HG03354 (cell line): ENCODE measurements at regions not wholly inside any gene's neighbourhood (a gene's known extent, or its start where the extent isn't known, plus 50 kb on each side); places are given as distances from the start of the nearest gene placed in this dataset.

Source experiments
- ATAC-seq: cut with Tn5 transposase; IDR thresholded peaks from one replicate; pipeline ENCODE4 v1.9.1; 2021; ENCODE audit warnings: mild to moderate bottlenecking; ENCODE audit not compliant: unreplicated experiment, poor library complexity, severe bottlenecking

DNA sequence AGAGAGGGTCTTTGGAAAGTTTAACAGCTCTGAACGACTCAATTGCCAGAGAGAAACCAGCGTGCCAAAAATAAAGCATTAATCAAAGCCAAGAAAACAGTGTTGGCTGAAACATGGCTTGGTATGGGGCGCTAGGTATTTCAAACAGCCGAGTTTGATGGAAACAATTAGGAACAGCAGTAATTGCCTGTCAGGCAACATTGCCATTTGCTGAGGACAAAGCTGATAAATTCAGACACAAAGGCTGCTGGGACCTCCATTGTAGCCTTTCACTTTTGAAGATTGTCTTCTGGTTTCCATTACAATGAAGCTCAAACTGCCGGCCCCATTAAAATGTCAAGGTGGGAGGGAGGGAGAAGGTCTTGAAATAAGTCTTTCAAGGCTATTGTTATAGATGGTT is 125.4 kb upstream of the SPDL1 start:
- no peak for ATAC-seq

DNA sequence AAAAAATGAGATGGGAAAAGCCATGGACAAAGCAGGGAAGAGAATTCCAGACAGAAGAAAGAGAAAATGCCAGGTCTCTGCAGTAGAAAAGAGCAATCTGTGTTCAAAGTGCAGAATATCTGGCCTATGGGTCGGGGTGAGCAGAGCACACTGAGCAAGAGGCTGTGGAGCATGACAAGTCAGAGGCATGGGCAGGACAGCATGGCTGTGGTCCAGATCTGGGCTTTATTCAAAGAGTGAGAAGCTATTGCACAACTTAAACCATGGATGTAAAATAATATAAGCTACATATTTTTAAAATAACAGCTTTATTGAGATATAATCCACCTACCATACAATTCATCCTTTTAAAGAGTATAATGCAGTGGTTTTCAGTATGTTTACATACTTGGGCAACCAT is 133.1 kb upstream of the SPDL1 start:
- no peak for ATAC-seq

- ATAC-seq: no peak
Measured at GRCh38 chr5:169448826-169449225, 134.7 kb upstream of the SPDL1 start.

DNA sequence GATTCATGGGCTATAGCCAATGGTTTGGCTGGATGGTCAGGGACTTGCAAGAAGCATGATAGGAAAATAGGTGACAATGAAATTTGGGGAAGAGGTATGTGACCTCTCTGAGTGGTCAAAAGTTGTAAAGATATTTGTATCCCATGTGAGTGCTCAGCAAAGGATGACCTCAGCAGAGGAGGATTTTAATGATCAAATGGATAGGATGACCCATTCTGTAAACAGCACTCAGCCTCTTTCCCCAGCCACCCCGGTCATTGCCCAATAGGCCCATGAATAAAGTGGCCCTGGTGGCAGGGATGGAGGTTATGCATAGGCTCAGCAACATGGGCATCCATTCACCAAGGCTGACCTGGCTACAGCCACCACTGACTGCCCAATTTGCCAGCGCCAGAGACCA is 138.4 kb upstream of the SPDL1 start:
- ATAC-seq: no peak

DNA sequence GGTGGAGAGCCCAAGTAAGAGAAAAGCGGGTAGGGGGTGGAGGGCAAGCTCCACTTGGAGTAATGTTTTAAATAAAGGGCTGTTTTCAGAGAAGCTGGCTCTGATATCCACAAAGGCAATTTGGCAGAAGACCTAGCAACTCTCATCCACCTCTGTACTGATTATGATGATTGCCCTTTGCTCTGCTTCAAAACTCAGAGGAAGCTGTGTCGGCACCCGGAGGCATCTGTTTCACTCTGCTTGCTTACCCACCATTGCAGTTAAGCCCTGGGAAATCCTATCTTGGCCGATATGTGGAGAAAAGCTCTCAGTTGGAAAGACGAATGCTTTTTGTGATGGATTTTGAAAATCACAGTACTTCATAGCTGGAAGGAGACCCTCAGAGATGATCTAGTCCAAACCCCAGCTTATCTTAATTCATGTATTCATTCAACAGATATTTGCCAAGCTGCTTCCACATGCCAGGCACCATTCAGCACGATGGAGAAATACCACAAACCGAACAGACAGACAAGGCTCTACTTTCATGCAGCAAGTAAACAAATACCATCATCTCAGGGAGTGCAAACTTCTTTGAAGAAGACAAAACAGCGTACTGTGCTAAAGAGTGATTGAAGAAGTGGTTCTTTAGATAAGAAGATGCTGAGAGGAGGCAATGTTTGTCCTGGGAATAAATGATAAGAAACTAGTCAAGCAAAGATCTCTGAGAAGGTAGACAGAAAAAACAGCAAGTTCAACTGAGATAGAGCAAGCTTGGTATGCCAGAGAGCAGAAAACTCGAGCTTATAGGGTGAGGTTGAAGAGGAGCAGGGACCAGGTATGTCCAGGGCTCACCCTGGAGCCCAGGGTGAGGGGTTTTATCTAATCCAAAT is 140.4 kb upstream of the SPDL1 start:
- ATAC-seq: no peak

GRCh38 chr5:169442403-169442874 is 141.1 kb upstream of the SPDL1 start:
- no peak for ATAC-seq

GRCh38 chr5:169440107-169440705 is 139.3 kb upstream of the SLIT3 start:
- ATAC-seq: no peak

DNA sequence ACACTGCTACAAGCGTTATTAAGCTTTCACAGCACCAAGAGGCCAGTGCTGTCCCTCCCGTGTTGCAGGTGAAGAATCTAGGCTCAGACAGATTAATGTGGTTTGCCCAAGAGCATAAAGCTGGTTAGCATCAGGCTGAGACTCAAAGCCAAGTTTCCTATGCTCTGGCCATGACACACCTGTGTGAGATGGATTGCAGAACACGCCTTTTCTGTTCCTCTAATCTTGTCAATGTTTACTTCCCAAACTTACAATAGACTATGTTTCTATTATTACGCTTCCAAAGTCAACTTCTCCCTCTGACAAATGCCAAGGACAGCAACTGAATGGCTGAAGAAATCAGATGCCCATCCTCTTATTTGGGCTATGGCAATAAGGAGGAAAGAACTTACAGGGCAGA is 138.4 kb upstream of the SLIT3 start:
- ATAC-seq: no peak

GRCh38 chr5:169435506-169436229 is 134.7 kb upstream of the SLIT3 start:
- ATAC-seq: no peak

GRCh38 chr5:169433221-169433651 is 132.3 kb upstream of the SLIT3 start:
- no peak for ATAC-seq

- no peak for ATAC-seq
Measured at GRCh38 chr5:169431386-169431785, 130.4 kb upstream of the SLIT3 start.

DNA sequence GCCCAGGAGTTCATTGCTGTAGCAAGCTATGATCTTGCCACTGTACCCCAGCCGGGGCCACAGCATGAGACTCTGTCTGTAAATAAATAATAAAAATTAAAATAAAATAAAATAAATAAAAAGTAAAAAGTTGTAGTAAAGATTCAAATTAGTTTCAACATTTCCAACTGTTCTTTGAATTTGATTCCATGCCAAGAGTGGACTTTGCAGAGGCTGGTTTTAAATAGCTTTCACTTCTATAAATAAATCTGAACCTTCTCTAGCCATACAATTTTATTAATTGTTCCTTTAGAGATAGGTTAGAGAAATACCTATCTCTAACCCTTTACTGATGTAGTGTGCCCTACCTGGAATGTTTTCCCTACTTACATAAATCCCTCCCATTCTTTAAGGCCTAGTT is 129.7 kb upstream of the SLIT3 start:
- ATAC-seq: no peak

DNA sequence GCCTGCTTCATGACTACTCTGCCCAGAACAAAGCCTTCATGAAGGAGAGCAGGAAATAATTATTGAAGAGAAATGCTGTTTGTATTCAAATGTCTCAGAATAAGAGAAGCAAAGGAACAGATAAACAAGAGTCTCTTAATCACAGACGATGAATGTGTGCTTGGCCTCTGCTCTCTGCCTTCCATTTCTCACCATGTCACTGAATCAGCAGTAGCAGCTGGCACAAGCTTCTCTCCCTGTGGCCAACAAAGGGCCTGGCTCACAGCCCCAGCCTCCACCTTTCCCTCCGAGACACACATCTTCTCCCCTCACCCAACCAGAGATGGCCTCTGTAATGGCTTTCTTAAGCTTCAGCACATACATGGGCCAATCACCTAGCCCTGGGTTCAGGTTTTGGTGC is 128.1 kb upstream of the SLIT3 start:
- ATAC-seq: no peak

- no peak for ATAC-seq
Measured at GRCh38 chr5:169426784-169427183, 125.8 kb upstream of the SLIT3 start.

- ATAC-seq: no peak
Measured at GRCh38 chr5:169424670-169425378, 123.9 kb upstream of the SLIT3 start.

- peak; percentile 31 for ATAC-seq
Measured at GRCh38 chr5:169424279-169424655, 123.3 kb upstream of the SLIT3 start.

DNA sequence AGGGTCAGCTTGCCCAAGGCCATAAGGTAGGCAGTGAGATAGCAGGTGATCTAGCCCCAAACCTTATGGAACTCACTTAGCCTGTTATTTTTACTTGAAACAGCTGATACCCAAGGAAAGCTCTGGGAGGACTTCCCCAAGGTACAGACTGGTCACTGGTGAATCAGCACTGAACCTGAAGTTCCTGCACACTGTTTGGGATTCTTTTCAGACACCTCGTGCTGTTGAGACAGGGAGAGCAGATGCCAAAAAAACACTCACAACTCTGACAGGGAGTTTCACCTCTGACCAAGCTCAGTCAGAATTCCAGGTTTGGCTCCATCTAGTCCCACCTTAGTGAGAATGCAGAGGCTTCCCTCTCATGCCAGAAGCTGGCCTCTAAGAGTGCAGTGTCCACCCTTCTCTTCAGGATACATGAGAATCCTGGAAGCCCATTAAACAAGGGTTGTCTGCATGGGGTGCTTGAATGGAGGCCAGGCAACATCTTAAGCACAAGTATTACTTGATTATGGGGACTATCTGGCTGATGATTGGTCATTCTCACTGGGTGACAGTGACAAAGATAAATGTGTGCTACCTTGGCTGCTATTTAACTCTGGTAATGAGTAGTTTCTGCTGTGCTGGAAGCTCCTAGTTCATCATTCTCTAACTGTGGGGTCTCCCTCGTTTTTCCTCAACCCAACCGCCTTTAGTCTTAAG is 122.8 kb upstream of the SLIT3 start:
- ATAC-seq: peak; percentile 31

- no peak for ATAC-seq
Measured at GRCh38 chr5:169422087-169422486, 121.1 kb upstream of the SLIT3 start.

- no peak for ATAC-seq
Measured at GRCh38 chr5:169421677-169422076, 120.7 kb upstream of the SLIT3 start.
